CD14-positive monocyte (primary cell): ENCODE measurements at regions not wholly inside any gene's neighbourhood (a gene's known extent, or its start where the extent isn't known, plus 50 kb on each side); places are given as distances from the start of the nearest gene placed in this dataset.

ENCODE experiments used
- DNase-seq, 3 donors: peaks; one replicate each; pipeline ENCODE4 v3.0.0-alpha.2; 2011 to 2022
- H2AFZ ChIP-seq: 2 replicates; pipeline ENCODE4 v1.6.0; 2012; ENCODE audit warnings: mild to moderate bottlenecking, low read depth, low read length, inconsistent platforms; ENCODE audit not compliant: insufficient read depth, poor library complexity, severe bottlenecking
- H3K27ac ChIP-seq, 2 donors: 1 replicate in 1 of 2; 2 replicates in 1 of 2; pipeline ENCODE4 v1.5.1; 2012 to 2013; ENCODE audit warnings: low read length in 2 of 2, control low read depth in 1 of 2, inconsistent platforms in 1 of 2, low read depth in 1 of 2, mild to moderate bottlenecking in 1 of 2
- H3K27me3 ChIP-seq, 2 donors: one replicate each; pipeline versions ENCODE4 v1.6.0 to v1.6.1; 2011 to 2013; ENCODE audit warnings: low read length in 2 of 2; ENCODE audit not compliant: control insufficient read depth in 2 of 2, insufficient read depth in 2 of 2
- H3K36me3 ChIP-seq, 2 donors: replicated peaks in 1 of 2; 1 replicate in 1 of 2; 2 replicates in 1 of 2; pipeline versions ENCODE4 v1.5.1 to v1.6.1; 2012 to 2013; ENCODE audit warnings: low read length in 2 of 2, control low read depth in 1 of 2, inconsistent platforms in 1 of 2, mild to moderate bottlenecking in 1 of 2; ENCODE audit not compliant: insufficient read depth in 2 of 2, control insufficient read depth in 1 of 2
- H3K4me1 ChIP-seq, 2 donors: 1 replicate in 1 of 2; 2 replicates in 1 of 2; pipeline versions ENCODE4 v1.5.1 to v1.6.1; 2012 to 2013; ENCODE audit warnings: low read length in 2 of 2, control low read depth in 1 of 2, inconsistent platforms in 1 of 2, mild to moderate bottlenecking in 1 of 2, moderate library complexity in 1 of 2; ENCODE audit not compliant: insufficient read depth in 2 of 2, control insufficient read depth in 1 of 2
- H3K4me2 ChIP-seq: replicated peaks from 2 replicates; pipeline ENCODE3; 2012; ENCODE audit warnings: low read length, moderate library complexity, mild to moderate bottlenecking; ENCODE audit not compliant: poor library complexity, severe bottlenecking; ENCODE audit errors: extremely low read depth
- H3K4me3 ChIP-seq, 3 experiments: fragments of 200-600 bp in 1 of 3; sonication (generic) in 1 of 3; replicated peaks in 1 of 3; 1 replicate in 2 of 3; 2 replicates in 1 of 3; pipeline ENCODE4 v1.5.1; 2011 to 2013; ENCODE audit warnings: low read length in 3 of 3, mild to moderate bottlenecking in 3 of 3, control low read depth in 2 of 3, low read depth in 2 of 3, inconsistent platforms in 1 of 3, moderate library complexity in 1 of 3
- H3K79me2 ChIP-seq: 2 replicates; pipeline ENCODE4 v1.6.0; 2012; ENCODE audit warnings: mild to moderate bottlenecking, control low read depth, inconsistent platforms, low read length, moderate library complexity; ENCODE audit not compliant: insufficient read depth
- H3K9ac ChIP-seq: 2 replicates; pipeline ENCODE4 v1.6.0; 2017; ENCODE audit warnings: low read length, mild to moderate bottlenecking; ENCODE audit not compliant: insufficient read depth, poor library complexity, severe bottlenecking
- H3K9me3 ChIP-seq, 2 donors: replicated peaks in 1 of 2; 1 replicate in 1 of 2; 2 replicates in 1 of 2; pipeline versions ENCODE4 v1.5.1 to v1.6.1; 2012 to 2013; ENCODE audit warnings: low read length in 2 of 2, control low read depth in 1 of 2; ENCODE audit not compliant: control insufficient read depth in 1 of 2, insufficient read depth in 1 of 2
- H4K20me1 ChIP-seq: 2 replicates; pipeline ENCODE4 v1.6.0; 2012; ENCODE audit warnings: mild to moderate bottlenecking, low read length, control low read depth, moderate library complexity; ENCODE audit not compliant: insufficient read depth
- H3K27ac Mint-ChIP-seq, 7 donors: one replicate each; pipeline ENCODE4 v1.8.0; 2020; ENCODE audit warnings: mild to moderate bottlenecking in 7 of 7, mixed read lengths in 7 of 7, moderate library complexity in 6 of 7, inconsistent platforms in 2 of 7
- H3K27me3 Mint-ChIP-seq, 3 donors: one replicate each; pipeline ENCODE4 v1.8.0; 2021 to 2022; ENCODE audit warnings: low read depth in 3 of 3, mild to moderate bottlenecking in 3 of 3, mixed read lengths in 3 of 3, moderate library complexity in 3 of 3, inconsistent platforms in 1 of 3
- H3K36me3 Mint-ChIP-seq, 2 donors: one replicate each; pipeline ENCODE4 v1.8.0; 2020; ENCODE audit warnings: mixed read lengths in 2 of 2, inconsistent platforms in 1 of 2, mild to moderate bottlenecking in 1 of 2
- H3K4me1 Mint-ChIP-seq: one replicate; pipeline ENCODE4 v1.8.0; 2020; ENCODE audit warnings: mild to moderate bottlenecking, mixed read lengths
- H3K4me3 Mint-ChIP-seq, 2 donors: one replicate each; pipeline ENCODE4 v1.8.0; 2020; ENCODE audit warnings: mild to moderate bottlenecking in 2 of 2, mixed read lengths in 2 of 2, moderate library complexity in 1 of 2
- H3K9me3 Mint-ChIP-seq, 7 donors: one replicate each; pipeline ENCODE4 v1.8.0; 2020 to 2022; ENCODE audit warnings: mixed read lengths in 7 of 7, mild to moderate bottlenecking in 6 of 7, moderate library complexity in 6 of 7, inconsistent platforms in 2 of 7
- WGBS: methylation state at CpG from one replicate; pipeline ENCODE4 v1.1.5; 2013; ENCODE audit warnings: missing lambda C conversion rate; ENCODE audit not compliant: insufficient coverage; 5-methylcytosine and 5-hydroxymethylcytosine counted together
- intact Hi-C, 2 donors: fragments of 100-400 bp; cut with micrococcal nuclease; formaldehyde crosslinking; loops; one replicate each; pipeline versions ENCODE4 v1.15.0 to v1.15.1; 2023
- TF ChIP-seq, protein P1 (sequence below): fragments of 200-600 bp; IDR thresholded peaks from one replicate; pipeline ENCODE4 v1.8.0; 2022; ENCODE audit warnings: antibody characterized with exemption, mild to moderate bottlenecking

- no peaks in the 10 kb centered on the region for H3K9me3 ChIP-seq
- 100% methylated on average over 1 of the region's 2 CpGs for WGBS
These were observed 644.3 kb downstream of the CDY2B start for GRCh38 chrY:17235769-17236168.

GRCh38 chrY:17233435-17234109 is 646.4 kb downstream of the CDY2B start:
- no peaks in the 10 kb centered on the region for H3K36me3 Mint-ChIP-seq
- Histone ChIP-seq H3K9me3 (no peaks in the 10 kb centered on the region), H3K27ac (no peak overlapping the region), H3K27me3 (no peaks in the 10 kb centered on the region), H3K36me3 (no peaks in the 10 kb centered on the region), H3K4me3 (no peak overlapping the region), H3K4me2 (no peak overlapping the region), H2AFZ (no peak overlapping the region), H3K9ac (no peak overlapping the region), H3K79me2 (no peaks in the 10 kb centered on the region), H3K4me1 (no peaks in the 10 kb centered on the region), H4K20me1 (no peaks in the 10 kb centered on the region)
- no peak overlapping the region for H3K4me3 Mint-ChIP-seq
- TF ChIP-seq, protein P1, sequence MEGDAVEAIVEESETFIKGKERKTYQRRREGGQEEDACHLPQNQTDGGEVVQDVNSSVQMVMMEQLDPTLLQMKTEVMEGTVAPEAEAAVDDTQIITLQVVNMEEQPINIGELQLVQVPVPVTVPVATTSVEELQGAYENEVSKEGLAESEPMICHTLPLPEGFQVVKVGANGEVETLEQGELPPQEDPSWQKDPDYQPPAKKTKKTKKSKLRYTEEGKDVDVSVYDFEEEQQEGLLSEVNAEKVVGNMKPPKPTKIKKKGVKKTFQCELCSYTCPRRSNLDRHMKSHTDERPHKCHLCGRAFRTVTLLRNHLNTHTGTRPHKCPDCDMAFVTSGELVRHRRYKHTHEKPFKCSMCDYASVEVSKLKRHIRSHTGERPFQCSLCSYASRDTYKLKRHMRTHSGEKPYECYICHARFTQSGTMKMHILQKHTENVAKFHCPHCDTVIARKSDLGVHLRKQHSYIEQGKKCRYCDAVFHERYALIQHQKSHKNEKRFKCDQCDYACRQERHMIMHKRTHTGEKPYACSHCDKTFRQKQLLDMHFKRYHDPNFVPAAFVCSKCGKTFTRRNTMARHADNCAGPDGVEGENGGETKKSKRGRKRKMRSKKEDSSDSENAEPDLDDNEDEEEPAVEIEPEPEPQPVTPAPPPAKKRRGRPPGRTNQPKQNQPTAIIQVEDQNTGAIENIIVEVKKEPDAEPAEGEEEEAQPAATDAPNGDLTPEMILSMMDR: no peak
- intact Hi-C loops: no loop called here
- peaks cover 0 to 4% (median 0%) of the 10 kb centered on the region in 7 donors for H3K9me3 Mint-ChIP-seq
- no peaks in the 10 kb centered on the region for H3K4me1 Mint-ChIP-seq
- H3K27ac Mint-ChIP-seq: no peak overlapping the region
- no peaks in the 10 kb centered on the region for H3K27me3 Mint-ChIP-seq
- 34% methylated on average over 3 of the region's 3 CpGs for WGBS
- no peak for DNase-seq

More at GRCh38 chrY:17235769-17236168, 644.3 kb downstream of the CDY2B start:
- Histone ChIP-seq H3K4me2 (no peak overlapping the region), H3K4me3 (no peak overlapping the region), H4K20me1 (no peaks in the 10 kb centered on the region), H2AFZ (no peak overlapping the region), H3K79me2 (no peaks in the 10 kb centered on the region), H3K36me3 (no peaks in the 10 kb centered on the region), H3K27ac (no peak overlapping the region), H3K9ac (no peak overlapping the region), H3K27me3 (no peaks in the 10 kb centered on the region), H3K4me1 (no peaks in the 10 kb centered on the region)
- Mint-ChIP-seq H3K4me1 (no peaks in the 10 kb centered on the region), H3K27ac (no peak overlapping the region), H3K4me3 (no peak overlapping the region), H3K36me3 (no peaks in the 10 kb centered on the region), H3K9me3 (peaks cover 0 to 4% (median 0%) of the 10 kb centered on the region in 7 donors), H3K27me3 (no peaks in the 10 kb centered on the region)
- intact Hi-C loops: no loop called here
- TF ChIP-seq, protein P1: no peak
- no peak for DNase-seq
